LNCaP clone FGC (cell line): ENCODE measurements at regions not wholly inside any gene's neighbourhood (a gene's known extent, or its start where the extent isn't known, plus 50 kb on each side); places are given as distances from the start of the nearest gene placed in this dataset.
"Not testable (repeated sequence)": the region's sequence is repeated elsewhere in the genome, so short reads cannot be mapped to it uniquely, and the experiment has no call there.

ENCODE experiments used
- DNase-seq: peaks from one replicate; pipeline ENCODE4 v3.0.0-alpha.2; 2011; ENCODE audit warnings: low read depth
- H3K4me3 ChIP-seq: 2 replicates; pipeline ENCODE4 v1.5.1; 2011; ENCODE audit warnings: mild to moderate bottlenecking, low read depth, low read length, control low read depth

DNA sequence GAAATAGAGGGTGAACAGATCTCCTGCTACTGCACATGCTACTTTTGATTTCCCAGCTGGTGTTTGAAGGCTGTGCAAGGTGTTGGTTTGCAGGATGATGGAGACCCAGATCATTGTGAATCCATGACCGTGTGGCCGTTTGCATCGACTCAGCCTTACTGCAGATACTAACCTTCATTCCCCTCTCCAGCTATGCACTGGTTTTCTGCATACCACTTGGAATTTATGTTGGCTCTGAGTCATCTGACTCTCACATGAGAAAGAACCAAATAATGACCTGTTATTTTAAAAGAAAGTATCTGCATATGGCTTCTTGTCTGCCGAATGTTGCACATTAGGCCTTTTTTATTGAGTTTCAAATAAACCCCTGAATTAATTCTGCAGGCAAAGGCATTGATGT is 183.3 kb upstream of the PRKX start:
- DNase-seq, H3K4me3 ChIP-seq: not testable (repeated sequence)

DNA sequence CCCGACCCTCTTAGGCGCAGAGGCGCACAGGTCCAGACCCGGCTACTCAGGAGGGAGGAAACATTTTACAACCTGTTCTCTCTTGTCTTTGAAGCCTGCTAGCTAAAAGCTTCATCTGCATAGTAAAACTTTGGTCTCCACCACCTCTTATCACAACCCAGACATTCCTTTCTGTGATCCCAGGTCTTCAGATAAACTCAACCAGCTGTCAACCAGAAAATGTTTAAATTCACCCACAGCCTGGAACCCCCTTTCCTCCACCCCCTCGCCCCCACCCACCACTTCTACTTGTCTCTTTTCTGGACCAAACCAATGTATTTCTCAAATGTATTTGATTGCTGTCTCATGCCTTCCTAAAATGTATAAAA is 169.1 kb upstream of the PRKX start:
- not testable (repeated sequence) for DNase-seq, H3K4me3 ChIP-seq

DNA sequence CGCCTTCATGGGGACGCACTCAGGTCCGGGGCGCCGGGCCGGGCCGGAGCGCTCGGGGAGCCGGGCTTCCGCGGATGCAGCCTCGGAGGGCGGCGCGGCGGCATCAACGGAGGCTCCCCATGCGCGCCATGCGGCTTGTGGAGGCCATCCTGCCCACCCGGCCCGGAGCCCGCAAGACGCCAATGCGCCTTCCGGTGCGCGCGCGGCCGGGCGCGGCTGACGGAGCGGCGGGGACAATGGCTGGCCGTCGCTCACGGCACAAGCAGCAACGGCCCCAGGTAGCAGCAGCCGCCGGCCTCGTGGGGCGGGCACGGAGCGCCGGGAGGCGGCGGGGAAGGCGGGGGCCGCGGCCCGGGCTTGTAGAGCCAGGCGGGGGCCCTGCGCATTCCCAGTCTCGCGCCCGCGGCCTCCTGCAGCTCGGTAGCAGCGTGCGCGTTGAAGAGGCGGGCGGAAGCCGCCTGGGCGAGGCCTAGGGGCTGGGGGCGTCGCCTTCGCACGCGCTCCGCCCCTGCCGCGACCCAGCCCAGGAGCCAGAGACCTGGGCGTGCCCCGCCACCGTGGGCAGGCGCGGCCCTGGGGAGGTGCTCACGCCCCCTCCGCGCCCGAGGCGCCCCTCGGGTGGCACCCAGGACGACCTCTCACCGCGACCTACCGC is 168.6 kb upstream of the PRKX start:
- H3K4me3 ChIP-seq, DNase-seq: not testable (repeated sequence)

DNA sequence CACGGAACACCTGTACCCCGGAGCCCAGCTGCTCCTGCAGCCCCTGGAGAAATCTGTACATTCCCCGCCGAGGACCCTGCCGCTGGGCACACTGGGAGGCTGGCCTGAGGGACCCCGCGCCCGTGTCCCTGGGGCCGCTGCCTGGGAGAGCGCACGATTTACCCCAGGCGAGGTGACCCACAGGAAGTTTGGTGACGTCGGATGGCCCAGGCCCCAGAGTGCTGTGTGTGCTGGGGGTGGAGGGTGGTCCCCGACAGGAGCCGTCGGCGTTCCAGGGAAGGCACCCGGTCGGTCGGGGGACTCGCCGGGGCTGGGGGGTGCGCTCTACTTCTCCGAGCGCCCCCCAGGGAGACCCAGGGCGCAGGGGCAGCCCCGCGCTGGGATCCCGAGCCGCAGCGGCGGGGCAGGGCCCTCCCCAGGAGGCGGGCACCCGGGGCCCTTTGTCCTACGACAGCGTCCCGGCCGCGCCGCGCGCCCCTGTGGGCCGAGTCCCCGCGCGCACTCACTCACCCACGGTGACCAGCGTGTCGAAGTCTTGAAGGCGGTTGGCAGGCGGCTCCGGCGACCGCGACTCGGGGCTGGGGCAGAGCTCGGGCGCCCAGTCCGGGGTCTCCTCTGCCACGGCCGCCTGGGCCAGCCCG is 167.9 kb upstream of the PRKX start:
- DNase-seq, H3K4me3 ChIP-seq: not testable (repeated sequence)

DNA sequence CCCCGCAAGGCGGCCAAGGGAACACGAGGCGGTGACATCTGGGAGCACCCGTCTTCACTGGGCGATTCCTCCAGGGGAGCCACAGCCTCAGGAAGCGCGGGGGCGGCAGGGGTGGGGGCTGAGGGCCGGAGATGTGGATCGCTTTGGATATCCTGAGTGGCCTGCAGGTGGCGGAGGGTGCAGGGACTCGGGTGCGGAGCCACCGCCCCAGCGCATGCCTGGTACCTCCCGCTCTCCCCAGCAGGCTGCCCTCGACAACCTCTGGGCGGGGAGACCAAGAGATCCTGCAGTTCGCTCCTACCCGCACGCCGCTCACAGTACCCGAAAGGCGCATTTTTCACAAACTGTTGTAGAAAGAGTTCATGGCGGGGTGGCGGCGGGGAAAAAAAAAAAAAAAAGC is 162.9 kb upstream of the PRKX start:
- H3K4me3 ChIP-seq, DNase-seq: not testable (repeated sequence)

DNA sequence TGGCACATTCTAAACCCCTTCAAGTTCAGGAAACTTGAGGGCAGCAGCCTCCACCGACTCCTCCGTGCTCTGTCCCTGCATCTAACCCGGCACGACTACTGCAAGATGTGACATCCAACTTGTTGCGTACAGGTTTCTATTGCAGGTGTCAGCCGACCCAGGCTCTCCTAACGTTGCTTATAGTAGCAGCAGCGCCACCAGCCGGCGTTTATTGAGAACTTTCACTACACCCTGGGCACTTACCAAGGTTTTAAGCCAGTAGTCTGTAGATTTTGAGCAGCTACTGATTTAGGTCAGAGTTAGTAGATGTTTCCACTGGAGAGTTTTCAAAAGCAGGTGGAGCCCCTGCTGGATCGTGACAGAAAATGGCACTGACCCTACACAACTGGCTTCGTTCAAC is 162.2 kb upstream of the PRKX start:
- not testable (repeated sequence) for H3K4me3 ChIP-seq, DNase-seq

DNA sequence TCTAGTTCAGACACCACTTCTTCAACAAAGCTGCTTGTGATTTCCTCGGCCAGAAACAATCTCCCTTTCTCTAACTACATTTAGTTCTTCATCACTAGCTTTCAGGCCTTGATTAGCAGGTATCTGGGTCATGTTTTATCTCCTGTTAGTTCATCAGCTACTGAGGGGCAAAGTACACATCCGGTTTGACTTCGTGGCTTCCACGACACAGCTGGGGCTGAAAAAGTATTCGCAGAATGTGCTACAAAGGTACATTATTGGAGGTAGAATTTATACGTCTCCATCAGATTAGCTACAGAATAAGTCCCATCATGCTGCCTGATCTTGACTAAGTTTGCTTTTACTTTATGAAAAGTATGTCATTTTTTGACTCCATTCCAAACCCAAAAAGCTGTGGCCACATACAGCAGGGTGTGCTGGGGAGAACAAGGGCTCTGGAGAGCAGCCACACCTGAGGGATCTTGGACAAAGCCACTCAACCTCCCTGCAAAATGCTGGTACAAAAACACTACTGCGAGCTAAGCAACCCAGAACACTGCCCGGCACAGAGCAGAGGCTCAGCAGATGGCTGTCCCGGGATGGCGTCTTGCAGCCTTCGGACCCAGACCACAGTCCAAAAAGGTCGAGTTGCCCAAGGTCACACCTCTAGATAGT is 158.9 kb upstream of the PRKX start:
- not testable (repeated sequence) for H3K4me3 ChIP-seq, DNase-seq

DNA sequence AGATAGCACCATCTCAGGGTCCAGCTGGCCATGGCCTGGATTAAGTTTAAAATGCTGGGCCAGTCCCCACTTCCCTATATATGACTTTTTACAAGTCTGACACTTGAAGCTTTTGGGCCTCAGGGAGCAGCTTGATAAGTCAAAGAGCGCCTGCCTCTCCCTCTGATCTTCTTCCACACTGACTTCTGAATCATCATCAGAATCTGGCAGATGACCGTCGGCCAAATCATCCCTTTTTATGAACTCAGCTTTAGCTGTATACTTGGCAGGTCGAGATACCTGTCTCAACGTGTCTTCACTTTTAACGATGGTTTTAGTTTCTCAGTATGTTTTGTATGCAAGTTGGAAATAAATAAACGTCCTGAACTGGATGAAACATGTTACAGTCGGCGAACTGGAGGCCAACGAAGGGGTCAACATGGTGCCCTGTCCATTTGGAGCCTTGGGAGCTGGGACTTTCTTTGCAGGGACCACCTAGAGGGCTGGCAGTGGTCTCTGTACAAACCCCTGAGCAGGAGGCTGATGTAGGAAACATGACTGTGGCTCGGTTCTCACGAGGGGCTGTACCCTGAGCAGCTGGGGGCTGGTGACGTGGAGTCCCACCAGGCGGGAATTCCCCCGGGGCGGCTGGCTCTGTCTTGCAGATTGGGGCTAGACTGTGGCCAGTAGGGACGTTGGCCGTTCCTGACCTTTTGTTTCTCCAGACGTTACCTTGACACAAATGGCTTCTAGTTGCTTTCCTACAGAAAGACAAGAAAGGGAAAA is 153.8 kb upstream of the PRKX start:
- H3K4me3 ChIP-seq, DNase-seq: not testable (repeated sequence)

DNA sequence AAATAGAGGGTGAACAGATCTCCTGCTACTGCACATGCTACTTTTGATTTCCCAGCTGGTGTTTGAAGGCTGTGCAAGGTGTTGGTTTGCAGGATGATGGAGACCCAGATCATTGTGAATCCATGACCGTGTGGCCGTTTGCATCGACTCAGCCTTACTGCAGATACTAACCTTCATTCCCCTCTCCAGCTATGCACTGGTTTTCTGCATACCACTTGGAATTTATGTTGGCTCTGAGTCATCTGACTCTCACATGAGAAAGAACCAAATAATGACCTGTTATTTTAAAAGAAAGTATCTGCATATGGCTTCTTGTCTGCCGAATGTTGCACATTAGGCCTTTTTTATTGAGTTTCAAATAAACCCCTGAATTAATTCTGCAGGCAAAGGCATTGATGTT is 144.9 kb upstream of the PRKX start:
- DNase-seq, H3K4me3 ChIP-seq: not testable (repeated sequence)

DNA sequence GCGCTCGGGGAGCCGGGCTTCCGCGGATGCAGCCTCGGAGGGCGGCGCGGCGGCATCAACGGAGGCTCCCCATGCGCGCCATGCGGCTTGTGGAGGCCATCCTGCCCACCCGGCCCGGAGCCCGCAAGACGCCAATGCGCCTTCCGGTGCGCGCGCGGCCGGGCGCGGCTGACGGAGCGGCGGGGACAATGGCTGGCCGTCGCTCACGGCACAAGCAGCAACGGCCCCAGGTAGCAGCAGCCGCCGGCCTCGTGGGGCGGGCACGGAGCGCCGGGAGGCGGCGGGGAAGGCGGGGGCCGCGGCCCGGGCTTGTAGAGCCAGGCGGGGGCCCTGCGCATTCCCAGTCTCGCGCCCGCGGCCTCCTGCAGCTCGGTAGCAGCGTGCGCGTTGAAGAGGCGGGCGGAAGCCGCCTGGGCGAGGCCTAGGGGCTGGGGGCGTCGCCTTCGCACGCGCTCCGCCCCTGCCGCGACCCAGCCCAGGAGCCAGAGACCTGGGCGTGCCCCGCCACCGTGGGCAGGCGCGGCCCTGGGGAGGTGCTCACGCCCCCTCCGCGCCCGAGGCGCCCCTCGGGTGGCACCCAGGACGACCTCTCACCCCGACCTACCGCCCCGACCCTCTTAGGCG is 130.2 kb upstream of the PRKX start:
- DNase-seq, H3K4me3 ChIP-seq: not testable (repeated sequence)

DNA sequence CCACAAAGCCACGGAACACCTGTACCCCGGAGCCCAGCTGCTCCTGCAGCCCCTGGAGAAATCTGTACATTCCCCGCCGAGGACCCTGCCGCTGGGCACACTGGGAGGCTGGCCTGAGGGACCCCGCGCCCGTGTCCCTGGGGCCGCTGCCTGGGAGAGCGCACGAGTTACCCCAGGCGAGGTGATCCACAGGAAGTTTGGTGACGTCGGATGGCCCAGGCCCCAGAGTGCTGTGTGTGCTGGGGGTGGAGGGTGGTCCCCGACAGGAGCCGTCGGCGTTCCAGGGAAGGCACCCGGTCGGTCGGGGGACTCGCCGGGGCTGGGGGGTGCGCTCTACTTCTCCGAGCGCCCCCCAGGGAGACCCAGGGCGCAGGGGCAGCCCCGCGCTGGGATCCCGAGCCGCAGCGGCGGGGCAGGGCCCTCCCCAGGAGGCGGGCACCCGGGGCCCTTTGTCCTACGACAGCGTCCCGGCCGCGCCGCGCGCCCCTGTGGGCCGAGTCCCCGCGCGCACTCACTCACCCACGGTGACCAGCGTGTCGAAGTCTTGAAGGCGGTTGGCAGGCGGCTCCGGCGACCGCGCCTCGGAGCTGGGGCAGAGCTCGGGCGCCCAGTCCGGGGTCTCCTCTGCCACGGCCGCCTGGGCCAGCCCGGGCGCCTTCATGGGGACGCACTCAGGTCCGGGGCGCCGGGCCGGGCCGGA is 129.5 kb upstream of the PRKX start:
- peak overlapping the region; percentile 35; the same call in 1 of the 2 replicates for H3K4me3 ChIP-seq
- DNase-seq: not testable (repeated sequence)

DNA sequence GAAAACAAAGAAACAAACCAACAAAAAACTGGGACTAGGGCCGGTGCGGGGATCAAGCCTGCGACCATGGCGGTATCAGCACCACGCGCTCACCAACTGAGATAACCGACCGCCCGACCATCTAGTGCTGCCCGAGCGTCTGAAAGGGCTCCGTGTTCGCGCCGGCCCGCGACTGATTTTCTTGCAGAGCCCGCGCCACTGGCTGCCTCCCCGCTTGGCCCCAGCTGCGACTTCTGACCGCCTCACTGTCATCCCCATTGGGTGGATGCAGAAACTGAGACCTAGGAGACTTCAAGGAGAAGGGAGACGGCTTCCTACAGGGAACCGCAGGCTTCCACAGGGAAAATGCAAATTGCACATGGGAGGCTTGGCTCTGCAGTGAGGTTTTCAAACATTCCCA is 125.3 kb upstream of the PRKX start:
- not testable (repeated sequence) for H3K4me3 ChIP-seq, DNase-seq

DNA sequence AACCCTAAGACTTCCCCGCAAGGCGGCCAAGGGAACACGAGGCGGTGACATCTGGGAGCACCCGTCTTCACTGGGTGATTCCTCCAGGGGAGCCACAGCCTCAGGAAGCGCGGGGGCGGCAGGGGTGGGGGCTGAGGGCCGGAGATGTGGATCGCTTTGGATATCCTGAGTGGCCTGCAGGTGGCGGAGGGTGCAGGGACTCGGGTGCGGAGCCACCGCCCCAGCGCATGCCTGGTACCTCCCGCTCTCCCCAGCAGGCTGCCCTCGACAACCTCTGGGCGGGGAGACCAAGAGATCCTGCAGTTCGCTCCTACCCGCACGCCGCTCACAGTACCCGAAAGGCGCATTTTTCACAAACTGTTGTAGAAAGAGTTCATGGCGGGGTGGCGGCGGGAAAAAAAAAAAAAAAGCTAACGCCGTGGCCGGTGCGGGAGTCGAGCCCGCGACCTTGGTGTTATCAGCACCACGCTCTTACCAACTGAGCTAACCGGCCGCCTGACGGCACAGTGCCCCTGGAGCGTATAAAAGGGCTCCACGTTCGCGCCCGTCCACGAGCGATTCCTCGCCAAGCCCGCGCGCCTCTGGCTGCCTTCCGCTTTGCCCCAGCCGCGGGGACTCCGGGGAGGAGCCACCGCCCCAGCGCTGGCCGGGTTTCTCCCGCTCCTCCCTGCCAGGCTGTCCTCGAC is 124.7 kb upstream of the PRKX start:
- not testable (repeated sequence) for H3K4me3 ChIP-seq, DNase-seq

DNA sequence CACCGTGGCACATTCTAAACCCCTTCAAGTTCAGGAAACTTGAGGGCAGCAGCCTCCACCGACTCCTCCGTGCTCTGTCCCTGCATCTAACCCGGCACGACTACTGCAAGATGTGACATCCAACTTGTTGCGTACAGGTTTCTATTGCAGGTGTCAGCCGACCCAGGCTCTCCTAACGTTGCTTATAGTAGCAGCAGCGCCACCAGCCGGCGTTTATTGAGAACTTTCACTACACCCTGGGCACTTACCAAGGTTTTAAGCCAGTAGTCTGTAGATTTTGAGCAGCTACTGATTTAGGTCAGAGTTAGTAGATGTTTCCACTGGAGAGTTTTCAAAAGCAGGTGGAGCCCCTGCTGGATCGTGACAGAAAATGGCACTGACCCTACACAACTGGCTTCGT is 123.8 kb upstream of the PRKX start:
- not testable (repeated sequence) for DNase-seq

DNA sequence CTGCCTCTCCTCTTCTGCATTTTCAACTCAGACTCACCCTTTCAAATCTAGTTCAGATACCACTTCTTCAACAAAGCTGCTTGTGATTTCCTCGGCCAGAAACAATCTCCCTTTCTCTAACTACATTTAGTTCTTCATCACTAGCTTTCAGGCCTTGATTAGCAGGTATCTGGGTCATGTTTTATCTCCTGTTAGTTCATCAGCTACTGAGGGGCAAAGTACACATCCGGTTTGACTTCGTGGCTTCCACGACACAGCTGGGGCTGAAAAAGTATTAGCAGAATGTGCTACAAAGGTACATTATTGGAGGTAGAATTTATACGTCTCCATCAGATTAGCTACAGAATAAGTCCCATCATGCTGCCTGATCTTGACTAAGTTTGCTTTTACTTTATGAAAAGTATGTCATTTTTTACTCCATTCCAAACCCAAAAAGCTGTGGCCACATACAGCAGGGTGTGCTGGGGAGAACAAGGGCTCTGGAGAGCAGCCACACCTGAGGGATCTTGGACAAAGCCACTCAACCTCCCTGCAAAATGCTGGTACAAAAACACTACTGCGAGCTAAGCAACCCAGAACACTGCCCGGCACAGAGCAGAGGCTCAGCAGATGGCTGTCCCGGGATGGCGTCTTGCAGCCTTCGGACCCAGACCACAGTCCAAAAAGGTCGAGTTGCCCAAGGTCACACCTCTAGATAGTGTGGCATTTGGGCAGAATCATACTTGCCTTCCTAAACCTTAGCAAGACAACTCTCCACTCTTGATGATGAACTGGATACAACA is 120.5 kb upstream of the PRKX start:
- not testable (repeated sequence) for H3K4me3 ChIP-seq

More for the DNA sequence above, 123.8 kb upstream of the PRKX start:
- H3K4me3 ChIP-seq: not testable (repeated sequence)

DNA sequence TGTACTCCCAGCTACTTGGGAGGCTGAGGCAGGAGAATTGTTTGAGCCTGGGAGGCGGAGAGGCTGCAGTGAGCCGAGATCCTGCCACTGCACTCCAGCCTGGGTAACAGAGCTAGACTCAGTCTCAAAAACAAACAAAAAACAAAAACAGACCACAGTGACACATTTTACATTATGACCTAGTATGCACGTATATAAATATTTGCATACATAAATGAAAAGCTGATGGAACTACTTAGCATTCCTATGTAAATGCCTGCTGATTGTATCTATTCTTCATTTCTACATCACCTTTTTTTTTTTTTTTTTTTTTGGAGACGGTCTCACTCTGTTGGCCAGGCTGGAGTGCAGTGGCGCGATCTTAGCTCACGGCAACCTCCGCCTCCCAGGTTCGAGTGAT is 116.6 kb upstream of the PRKX start:
- H3K4me3 ChIP-seq, DNase-seq: not testable (repeated sequence)

More for the DNA sequence above, 120.5 kb upstream of the PRKX start:
- DNase-seq: not testable (repeated sequence)

DNA sequence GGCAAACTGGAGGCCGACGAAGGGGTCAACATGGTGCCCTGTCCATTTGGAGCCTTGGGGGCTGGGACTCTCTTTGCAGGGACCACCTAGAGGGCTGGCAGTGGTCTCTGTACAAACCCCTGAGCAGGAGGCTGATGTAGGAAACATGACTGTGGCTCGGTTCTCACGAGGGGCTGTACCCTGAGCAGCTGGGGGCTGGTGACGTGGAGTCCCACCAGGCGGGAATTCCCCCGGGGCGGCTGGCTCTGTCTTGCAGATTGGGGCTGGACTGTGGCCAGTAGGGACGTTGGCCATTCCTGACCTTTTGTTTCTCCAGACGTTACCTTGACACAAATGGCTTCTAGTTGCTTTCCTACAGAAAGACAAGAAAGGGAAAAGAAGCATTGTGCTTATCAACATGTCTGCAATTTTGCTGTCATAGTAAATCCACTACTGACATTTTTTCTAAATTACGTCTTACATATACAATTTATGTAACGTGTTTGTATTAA is 115.6 kb upstream of the PRKX start:
- DNase-seq, H3K4me3 ChIP-seq: not testable (repeated sequence)
